Upper lobe of right lung (tissue), 1 donor: ENCODE measurements at regions not wholly inside any gene's neighbourhood (a gene's known extent, or its start where the extent isn't known, plus 50 kb on each side); places are given as distances from the start of the nearest gene placed in this dataset.

ENCODE experiments used
- ATAC-seq: fragments of 200-7000 bp; cut with Tn5 transposase; one replicate; pipeline ENCODE4 v1.9.1; 2020; ENCODE audit warnings: mild to moderate bottlenecking, moderate library complexity
- DNase-seq: peaks from one replicate; pipeline ENCODE4 v3.0.0-alpha.2; 2020
- H3K27ac ChIP-seq: fragments of 200-600 bp; one replicate; pipeline ENCODE4 v1.8.0; 2022
- H3K27me3 ChIP-seq: fragments of 200-600 bp; one replicate; pipeline ENCODE4 v1.8.0; 2022; ENCODE audit warnings: mild to moderate bottlenecking
- H3K36me3 ChIP-seq: fragments of 200-600 bp; one replicate; pipeline ENCODE4 v1.8.0; 2022
- H3K4me1 ChIP-seq: fragments of 200-600 bp; one replicate; pipeline ENCODE4 v1.8.0; 2022
- H3K4me3 ChIP-seq: fragments of 200-600 bp; one replicate; pipeline ENCODE4 v1.8.0; 2022; ENCODE audit warnings: mild to moderate bottlenecking
- H3K9me3 ChIP-seq: fragments of 200-600 bp; one replicate; pipeline ENCODE4 v1.8.0; 2022
- intact Hi-C: fragments of 100-400 bp; cut with DNase I; formaldehyde crosslinking; loops from one replicate; pipeline ENCODE4 v1.11.0; 2022
- TF ChIP-seq, protein P1 (sequence below): fragments of 200-600 bp; IDR thresholded peaks from one replicate; pipeline ENCODE4 v1.8.0; 2022; ENCODE audit warnings: antibody characterized with exemption
- donor health status: DM: no; HTN: yes; CAD: no; lungs with severe emphysema.

DNA sequence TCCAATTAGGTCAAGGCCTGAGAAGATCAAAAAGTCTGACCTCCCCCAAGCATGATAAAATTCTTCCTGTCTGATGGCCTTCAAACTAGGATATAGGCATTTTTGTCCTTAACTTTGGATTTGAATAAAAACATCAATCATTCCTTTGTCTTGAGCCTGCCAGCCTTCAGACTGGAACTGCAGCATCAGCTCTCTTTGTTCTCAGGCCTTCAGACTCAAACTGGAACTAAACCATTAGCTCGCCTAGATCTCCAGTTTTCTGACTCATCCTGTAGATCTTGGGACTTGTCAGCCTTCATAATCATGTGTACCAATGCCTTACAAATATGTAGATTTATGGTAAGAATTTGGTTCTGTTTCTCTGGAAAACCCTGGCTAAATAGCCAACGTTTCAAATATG, 721.7 kb downstream of the GALC start:
- H3K36me3 ChIP-seq, result no peaks in the 10 kb centered on the region
- no peak for ATAC-seq
- no peak overlapping the region for H3K27ac ChIP-seq
- no peaks in the 10 kb centered on the region for H3K4me1 ChIP-seq
- no peaks in the 10 kb centered on the region for H3K27me3 ChIP-seq
- intact Hi-C loops, result no loop called here
- H3K4me3 ChIP-seq, result no peak overlapping the region
- no peaks in the 10 kb centered on the region for H3K9me3 ChIP-seq
- TF ChIP-seq, protein P1, sequence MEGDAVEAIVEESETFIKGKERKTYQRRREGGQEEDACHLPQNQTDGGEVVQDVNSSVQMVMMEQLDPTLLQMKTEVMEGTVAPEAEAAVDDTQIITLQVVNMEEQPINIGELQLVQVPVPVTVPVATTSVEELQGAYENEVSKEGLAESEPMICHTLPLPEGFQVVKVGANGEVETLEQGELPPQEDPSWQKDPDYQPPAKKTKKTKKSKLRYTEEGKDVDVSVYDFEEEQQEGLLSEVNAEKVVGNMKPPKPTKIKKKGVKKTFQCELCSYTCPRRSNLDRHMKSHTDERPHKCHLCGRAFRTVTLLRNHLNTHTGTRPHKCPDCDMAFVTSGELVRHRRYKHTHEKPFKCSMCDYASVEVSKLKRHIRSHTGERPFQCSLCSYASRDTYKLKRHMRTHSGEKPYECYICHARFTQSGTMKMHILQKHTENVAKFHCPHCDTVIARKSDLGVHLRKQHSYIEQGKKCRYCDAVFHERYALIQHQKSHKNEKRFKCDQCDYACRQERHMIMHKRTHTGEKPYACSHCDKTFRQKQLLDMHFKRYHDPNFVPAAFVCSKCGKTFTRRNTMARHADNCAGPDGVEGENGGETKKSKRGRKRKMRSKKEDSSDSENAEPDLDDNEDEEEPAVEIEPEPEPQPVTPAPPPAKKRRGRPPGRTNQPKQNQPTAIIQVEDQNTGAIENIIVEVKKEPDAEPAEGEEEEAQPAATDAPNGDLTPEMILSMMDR, result no peak
- DNase-seq, result no peak

DNA sequence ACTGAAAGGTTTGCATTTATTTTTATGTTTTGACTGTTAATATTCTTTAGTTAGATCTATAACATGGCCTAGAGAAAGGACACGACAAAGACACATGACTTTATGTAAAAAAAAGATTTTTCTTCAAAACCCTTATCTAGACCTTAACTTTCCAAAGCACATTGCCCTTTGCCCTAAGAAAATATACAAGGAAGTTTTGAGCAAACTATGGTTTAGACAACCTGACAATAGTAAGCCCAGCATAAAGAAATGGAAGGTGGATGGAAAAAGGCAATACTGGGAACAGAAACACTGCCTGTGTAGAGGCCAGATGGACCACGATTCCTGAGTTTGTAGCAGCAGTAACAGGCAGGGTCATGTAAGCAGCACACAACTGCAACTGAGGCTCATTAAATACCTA, 724.0 kb downstream of the GALC start:
- ATAC-seq (no peak), DNase-seq (no peak)
- TF ChIP-seq, protein P1, result no peak
- H3K27me3 ChIP-seq, result no peaks in the 10 kb centered on the region
- no peaks in the 10 kb centered on the region for H3K36me3 ChIP-seq
- H3K4me3 ChIP-seq, result no peak overlapping the region
- H3K9me3 ChIP-seq, result no peaks in the 10 kb centered on the region
- H3K4me1 ChIP-seq, result no peaks in the 10 kb centered on the region
- intact Hi-C loops, result no loop called here
- H3K27ac ChIP-seq, result no peak overlapping the region

DNA sequence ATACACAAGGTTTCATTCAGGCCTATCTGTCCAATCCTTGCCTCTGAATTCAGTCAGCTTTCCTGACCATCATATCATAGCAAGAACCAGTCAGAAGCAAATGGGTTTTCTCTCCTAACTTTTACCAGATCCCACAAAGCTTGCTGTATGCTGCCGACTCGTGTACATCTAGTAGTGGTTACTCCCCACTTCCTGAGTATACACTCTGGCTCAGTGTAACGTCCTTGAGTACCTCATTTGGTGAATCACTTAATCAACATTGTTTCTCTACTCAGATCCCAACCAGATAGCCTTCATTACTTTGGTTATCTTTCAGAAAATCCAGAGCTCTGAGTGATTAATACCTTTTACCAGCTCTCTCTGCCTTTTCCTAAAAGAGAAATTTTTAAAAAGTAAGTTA, 728.2 kb downstream of the GALC start:
- Histone ChIP-seq H3K27ac (no peak overlapping the region), H3K27me3 (no peaks in the 10 kb centered on the region), H3K36me3 (no peaks in the 10 kb centered on the region), H3K9me3 (no peaks in the 10 kb centered on the region), H3K4me3 (no peak overlapping the region), H3K4me1 (no peaks in the 10 kb centered on the region)
- TF ChIP-seq, protein P1, result no peak
- DNase-seq, result no peak
- no peak for ATAC-seq
- intact Hi-C loops, result no loop called here

DNA sequence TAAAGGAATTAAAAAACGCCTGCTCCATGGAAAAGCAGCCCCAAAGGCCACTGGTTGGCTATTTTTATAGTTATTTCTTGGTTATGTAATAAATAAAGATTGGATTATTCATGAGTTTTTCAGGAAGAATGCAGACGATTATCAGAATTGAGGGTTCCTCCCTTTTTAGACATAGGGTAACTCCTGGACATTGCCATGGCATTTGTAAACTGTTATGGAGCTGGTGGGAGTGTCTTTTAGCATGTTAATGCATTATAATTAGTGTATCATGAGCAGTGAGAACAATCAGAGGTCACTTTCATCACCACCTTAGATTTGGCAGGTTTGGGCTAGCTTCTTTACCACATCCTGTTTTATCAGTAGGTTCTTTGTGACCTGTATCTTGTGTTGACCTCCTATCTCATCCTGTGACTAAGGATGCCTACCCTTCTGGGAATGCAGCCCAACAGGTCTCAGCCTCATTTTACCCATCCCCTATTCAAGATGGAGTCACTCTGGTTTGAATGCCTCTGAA, 728.7 kb downstream of the GALC start:
- intact Hi-C loops, result no loop called here
- H3K27me3 ChIP-seq, result no peaks in the 10 kb centered on the region
- TF ChIP-seq, protein P1, result no peak

DNA sequence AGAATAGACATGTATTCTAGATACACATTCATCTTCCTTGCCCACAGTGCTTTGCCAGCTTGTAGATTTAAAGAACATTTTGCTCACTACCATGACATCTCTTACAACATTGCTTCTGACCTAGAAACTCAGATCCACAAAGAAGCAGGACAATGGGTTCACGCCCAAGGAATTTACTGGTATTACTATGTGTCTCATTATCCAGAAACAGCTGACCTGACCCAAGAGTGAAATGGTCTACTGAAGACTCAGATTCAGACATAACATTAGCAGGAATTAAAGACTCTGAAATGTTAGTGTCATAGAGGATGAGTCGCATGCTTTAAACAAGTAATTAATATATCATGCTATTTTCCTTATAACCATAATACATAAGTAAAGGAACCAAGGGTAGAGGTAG, 731.4 kb downstream of the GALC start:
- no peaks in the 10 kb centered on the region for H3K27me3 ChIP-seq
- ATAC-seq (no peak), DNase-seq (no peak)
- TF ChIP-seq, protein P1, result no peak
- H3K4me1 ChIP-seq, result no peaks in the 10 kb centered on the region
- no peak overlapping the region for H3K27ac ChIP-seq
- H3K4me3 ChIP-seq, result no peak overlapping the region
- H3K36me3 ChIP-seq, result no peaks in the 10 kb centered on the region
- intact Hi-C loops, result no loop called here
- no peaks in the 10 kb centered on the region for H3K9me3 ChIP-seq

More for the DNA sequence above, 728.7 kb downstream of the GALC start:
- DNase-seq (no peak), ATAC-seq (no peak)
- H3K9me3 ChIP-seq, result no peaks in the 10 kb centered on the region
- no peak overlapping the region for H3K4me3 ChIP-seq
- H3K27ac ChIP-seq, result no peak overlapping the region
- no peaks in the 10 kb centered on the region for H3K36me3 ChIP-seq
- H3K4me1 ChIP-seq, result no peaks in the 10 kb centered on the region

DNA sequence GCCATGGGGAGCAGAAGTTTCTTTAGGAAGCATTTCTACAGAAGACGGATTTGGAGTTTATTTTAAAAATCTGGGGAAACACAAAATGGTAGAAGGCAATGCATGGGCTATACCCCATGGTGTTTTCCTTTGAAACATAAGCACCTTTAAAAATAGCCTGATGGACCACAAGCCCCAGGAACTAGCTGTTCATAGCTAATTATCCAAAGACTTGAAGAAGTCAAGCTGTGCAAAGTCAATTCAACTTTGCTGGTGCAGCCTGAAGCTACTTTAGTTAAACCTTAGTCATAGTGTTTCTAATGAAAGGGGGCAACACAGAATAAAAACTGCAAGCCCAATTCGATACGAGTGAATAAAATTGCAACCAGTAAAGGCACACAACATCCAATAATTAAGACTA, 732.5 kb downstream of the GALC start:
- intact Hi-C loops, result no loop called here
- ATAC-seq (no peak), DNase-seq (no peak)
- H3K4me1 ChIP-seq, result no peaks in the 10 kb centered on the region
- no peaks in the 10 kb centered on the region for H3K9me3 ChIP-seq
- no peaks in the 10 kb centered on the region for H3K36me3 ChIP-seq
- TF ChIP-seq, protein P1, result no peak
- H3K4me3 ChIP-seq, result no peak overlapping the region
- H3K27me3 ChIP-seq, result no peaks in the 10 kb centered on the region
- H3K27ac ChIP-seq, result no peak overlapping the region
